ENCODE measurements at regions not wholly inside any gene's neighbourhood (a gene's known extent, or its start where the extent isn't known, plus 50 kb on each side); places are given as distances from the start of the nearest gene placed in this dataset.

DNA sequence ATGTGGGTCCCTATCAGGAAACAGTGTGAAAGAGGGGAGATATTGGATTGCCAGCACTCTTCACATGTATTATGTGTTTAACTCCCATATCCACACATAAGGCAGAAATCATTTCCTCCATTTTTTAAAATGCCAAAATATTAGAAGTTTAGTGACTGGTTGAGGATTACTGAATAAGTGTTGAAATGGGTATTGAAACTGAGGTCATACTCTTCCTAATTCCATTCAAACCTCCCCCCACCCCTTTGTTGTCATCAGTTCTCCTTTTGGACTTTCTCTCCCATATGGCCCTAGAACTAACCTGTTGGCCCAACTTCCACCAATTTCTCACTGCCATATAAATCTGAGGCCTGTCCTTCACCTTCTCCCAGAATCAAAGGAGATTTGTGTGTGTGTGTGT lies 81.6 kb downstream of the EVX1 start:
- ChIA-PET POLR2A (no interaction called here), CTCF (ENCODE audit: unreplicated experiment) (no interaction called here)
- Histone ChIP-seq H3K4me3 (ENCODE audit: low read depth, low read length, poor library complexity, severe bottlenecking) (no peak overlapping the region), H3K27ac (ENCODE audit: low read depth, low read length, poor library complexity, severe bottlenecking) (no peak overlapping the region), H3K4me2 (ENCODE audit: low read length) (no peak overlapping the region), H3K79me2 (ENCODE audit: insufficient read depth, low read depth, low read length) (no peaks in the 10 kb centered on the region), H3K9me2 (ENCODE audit: insufficient read depth, low read length) (no peaks in the 10 kb centered on the region), H3K9me3 (ENCODE audit: low read length) (no peaks in the 10 kb centered on the region), H2AFZ (ENCODE audit: low read length) (no peak overlapping the region), H3K4me1 (ENCODE audit: insufficient read depth, low read length, poor library complexity, severe bottlenecking) (no peaks in the 10 kb centered on the region), H4K20me1 (ENCODE audit: insufficient read depth, low read length) (no peaks in the 10 kb centered on the region), H3K36me3 (ENCODE audit: insufficient read depth, low read length) (no peaks in the 10 kb centered on the region)
- intact Hi-C loops (cut with micrococcal nuclease; ENCODE audit: unreplicated experiment), result no loop called here
- DNase-seq (ENCODE audit: low spot score), result no peak
- TF ChIP-seq EZH2phosphoT487 (IDR thresholded peaks at IDR 0.05; ENCODE audit: borderline replicate concordance, low read depth, low read length) (no peak), CTCF (conservative IDR thresholded peaks at IDR 0.05; ENCODE audit: low read length) (no peak)
- BruUV-seq (replicated peaks), result no TSS peak

- ChIA-PET CTCF (ENCODE audit: unreplicated experiment) (no interaction called here), POLR2A (interaction anchor here (0.5 kb wide), 2 partner anchors 304 to 538 kb away, joined by 3 read pairs; no protein-coding TSS in a partner anchor)
- BruUV-seq (replicated peaks), result no TSS peak
- Histone ChIP-seq H3K9me2 (ENCODE audit: insufficient read depth, low read length) (no peaks in the 10 kb centered on the region), H3K79me2 (ENCODE audit: insufficient read depth, low read depth, low read length) (no peaks in the 10 kb centered on the region), H3K9me3 (ENCODE audit: low read length) (no peaks in the 10 kb centered on the region), H3K36me3 (ENCODE audit: insufficient read depth, low read length) (no peaks in the 10 kb centered on the region), H3K4me2 (ENCODE audit: low read length) (no peak overlapping the region), H3K4me3 (ENCODE audit: low read depth, low read length, poor library complexity, severe bottlenecking) (no peak overlapping the region), H2AFZ (ENCODE audit: low read length) (no peak overlapping the region), H3K27ac (ENCODE audit: low read depth, low read length, poor library complexity, severe bottlenecking) (no peak overlapping the region), H4K20me1 (ENCODE audit: insufficient read depth, low read length) (no peaks in the 10 kb centered on the region), H3K4me1 (ENCODE audit: insufficient read depth, low read length, poor library complexity, severe bottlenecking) (no peaks in the 10 kb centered on the region)
- intact Hi-C loops (cut with micrococcal nuclease; ENCODE audit: unreplicated experiment), result no loop called here
- no peak for DNase-seq (ENCODE audit: low spot score)
- no peak for TF ChIP-seq EZH2phosphoT487 (IDR thresholded peaks at IDR 0.05; ENCODE audit: borderline replicate concordance, low read depth, low read length)
- TF ChIP-seq CTCF (conservative IDR thresholded peaks at IDR 0.05; ENCODE audit: low read length), result no peak
Measured at GRCh38 chr7:27329909-27330308, 87.3 kb downstream of the EVX1 start.

GRCh38 chr7:27339478-27339877 lies 96.9 kb downstream of the EVX1 start:
- TF ChIP-seq CTCF (conservative IDR thresholded peaks at IDR 0.05; ENCODE audit: low read length) (no peak), EZH2phosphoT487 (IDR thresholded peaks at IDR 0.05; ENCODE audit: borderline replicate concordance, low read depth, low read length) (no peak)
- no TSS peak for BruUV-seq (replicated peaks)
- no peaks in the 10 kb centered on the region for H3K36me3 ChIP-seq (ENCODE audit: insufficient read depth, low read length)
- no peak overlapping the region for H3K4me2 ChIP-seq (ENCODE audit: low read length)
- no peaks in the 10 kb centered on the region for H3K4me1 ChIP-seq (ENCODE audit: insufficient read depth, low read length, poor library complexity, severe bottlenecking)
- POLR2A ChIA-PET, result no interaction called here
- no peaks in the 10 kb centered on the region for H3K9me3 ChIP-seq (ENCODE audit: low read length)
- intact Hi-C loops (cut with micrococcal nuclease; ENCODE audit: unreplicated experiment), result no loop called here
- no peaks in the 10 kb centered on the region for H4K20me1 ChIP-seq (ENCODE audit: insufficient read depth, low read length)
- CTCF ChIA-PET (ENCODE audit: unreplicated experiment), result no interaction called here
- DNase-seq (ENCODE audit: low spot score), result no peak
- no peaks in the 10 kb centered on the region for H3K79me2 ChIP-seq (ENCODE audit: insufficient read depth, low read depth, low read length)
- H2AFZ ChIP-seq (ENCODE audit: low read length), result no peak overlapping the region
- no peak overlapping the region for H3K4me3 ChIP-seq (ENCODE audit: low read depth, low read length, poor library complexity, severe bottlenecking)
- H3K27ac ChIP-seq (ENCODE audit: low read depth, low read length, poor library complexity, severe bottlenecking), result no peak overlapping the region
- H3K9me2 ChIP-seq (ENCODE audit: insufficient read depth, low read length), result no peaks in the 10 kb centered on the region
